ENCODE measurements at regions not wholly inside any gene's neighbourhood (a gene's known extent, or its start where the extent isn't known, plus 50 kb on each side); places are given as distances from the start of the nearest gene placed in this dataset.

- Histone ChIP-seq H3K9me3 (ENCODE audit: control insufficient read depth, insufficient read depth, low read depth, low read length) (no peaks in the 10 kb centered on the region), H3K27me3 (ENCODE audit: control insufficient read depth, insufficient read depth, low read length) (no peaks in the 10 kb centered on the region), H3K36me3 (ENCODE audit: control insufficient read depth, insufficient read depth, low read length) (no peaks in the 10 kb centered on the region), H3K4me1 (ENCODE audit: control insufficient read depth, insufficient read depth, low read length) (no peaks in the 10 kb centered on the region), H3K4me3 (ENCODE audit: low read depth in 2 of 2, low read length in 2 of 2) (no peak overlapping the region), H3K27ac (ENCODE audit: low read length) (no peak overlapping the region)
- in situ Hi-C loops (cut with HindIII; ENCODE audit: low pct_unique_long_range_greater_than_20kb, low sequenced_read_pairs) = no loop called here
- ChIA-PET CTCF (no interaction called here), POLR2A (no interaction called here)
- intact Hi-C loops (cut with micrococcal nuclease; ENCODE audit: unreplicated experiment) = no loop called here
- ATAC-seq (no peak), DNase-seq (ENCODE audit: low read depth, low spot score) (no peak)
- BruUV-seq (replicated peaks) = no TSS peak
- TF ChIP-seq TCF7L2 (IDR thresholded peaks at IDR 0.05; ENCODE audit: low read depth, low read length) (no peak), POLR2AphosphoS5 (IDR thresholded peaks at IDR 0.05; ENCODE audit: low read depth, low read length) (no peak), SIN3A (IDR thresholded peaks at IDR 0.05; ENCODE audit: borderline replicate concordance, insufficient read depth, low read depth, low read length) (no peak), REST (IDR thresholded peaks at IDR 0.05; ENCODE audit: insufficient read depth in 1 of 2, low read depth in 2 of 2, low read length in 1 of 2) (no peak)
- TF ChIP-seq, protein P1, sequence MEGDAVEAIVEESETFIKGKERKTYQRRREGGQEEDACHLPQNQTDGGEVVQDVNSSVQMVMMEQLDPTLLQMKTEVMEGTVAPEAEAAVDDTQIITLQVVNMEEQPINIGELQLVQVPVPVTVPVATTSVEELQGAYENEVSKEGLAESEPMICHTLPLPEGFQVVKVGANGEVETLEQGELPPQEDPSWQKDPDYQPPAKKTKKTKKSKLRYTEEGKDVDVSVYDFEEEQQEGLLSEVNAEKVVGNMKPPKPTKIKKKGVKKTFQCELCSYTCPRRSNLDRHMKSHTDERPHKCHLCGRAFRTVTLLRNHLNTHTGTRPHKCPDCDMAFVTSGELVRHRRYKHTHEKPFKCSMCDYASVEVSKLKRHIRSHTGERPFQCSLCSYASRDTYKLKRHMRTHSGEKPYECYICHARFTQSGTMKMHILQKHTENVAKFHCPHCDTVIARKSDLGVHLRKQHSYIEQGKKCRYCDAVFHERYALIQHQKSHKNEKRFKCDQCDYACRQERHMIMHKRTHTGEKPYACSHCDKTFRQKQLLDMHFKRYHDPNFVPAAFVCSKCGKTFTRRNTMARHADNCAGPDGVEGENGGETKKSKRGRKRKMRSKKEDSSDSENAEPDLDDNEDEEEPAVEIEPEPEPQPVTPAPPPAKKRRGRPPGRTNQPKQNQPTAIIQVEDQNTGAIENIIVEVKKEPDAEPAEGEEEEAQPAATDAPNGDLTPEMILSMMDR (IDR thresholded peaks at IDR 0.05) = no peak
These were observed 73.3 kb upstream of the MAML3 start for GRCh38 chr4:140227286-140227685.

GRCh38 chr4:140223056-140223810, 69.2 kb upstream of the MAML3 start:
- no TSS peak for BruUV-seq (replicated peaks)
- POLR2A ChIA-PET = no interaction called here
- CTCF ChIA-PET = interaction anchor here (0.6 kb wide), 1 partner anchor 344 kb away, joined by 4 read pairs; no protein-coding TSS in a partner anchor

More at GRCh38 chr4:140223056-140223810, 69.2 kb upstream of the MAML3 start:
- Histone ChIP-seq H3K9me3 (ENCODE audit: control insufficient read depth, insufficient read depth, low read depth, low read length) (no peaks in the 10 kb centered on the region), H3K27me3 (ENCODE audit: control insufficient read depth, insufficient read depth, low read length) (no peaks in the 10 kb centered on the region), H3K27ac (ENCODE audit: low read length) (no peak overlapping the region), H3K4me3 (ENCODE audit: low read depth in 2 of 2, low read length in 2 of 2) (no peak overlapping the region), H3K36me3 (ENCODE audit: control insufficient read depth, insufficient read depth, low read length) (no peaks in the 10 kb centered on the region), H3K4me1 (ENCODE audit: control insufficient read depth, insufficient read depth, low read length) (no peaks in the 10 kb centered on the region)
- DNase-seq (ENCODE audit: low read depth, low spot score) (no peak), ATAC-seq (no peak)
- in situ Hi-C loops (cut with HindIII; ENCODE audit: low pct_unique_long_range_greater_than_20kb, low sequenced_read_pairs) = no loop called here
- TF ChIP-seq SIN3A (IDR thresholded peaks at IDR 0.05; ENCODE audit: borderline replicate concordance, insufficient read depth, low read depth, low read length) (no peak), TCF7L2 (IDR thresholded peaks at IDR 0.05; ENCODE audit: low read depth, low read length) (no peak), REST (IDR thresholded peaks at IDR 0.05; ENCODE audit: insufficient read depth in 1 of 2, low read depth in 2 of 2, low read length in 1 of 2) (no peak), POLR2AphosphoS5 (IDR thresholded peaks at IDR 0.05; ENCODE audit: low read depth, low read length) (no peak)
- TF ChIP-seq, protein P1 (IDR thresholded peaks at IDR 0.05) = no peak
- intact Hi-C loops (cut with micrococcal nuclease; ENCODE audit: unreplicated experiment) = no loop called here
